Stomach (tissue), 8 donors: ENCODE measurements at regions not wholly inside any gene's neighbourhood (a gene's known extent, or its start where the extent isn't known, plus 50 kb on each side); places are given as distances from the start of the nearest gene placed in this dataset.
"Not testable (repeated sequence)": the region's sequence is repeated elsewhere in the genome, so short reads cannot be mapped to it uniquely, and the experiment has no call there.

Experiments used
- DNase-seq, 2 donors: peaks; one replicate each; pipeline versions ENCODE4 v3.0.0 to v3.0.0-alpha.2; 2013 to 2019
- H3K27ac ChIP-seq, 5 donors: fragments of 200-600 bp in 4 of 5; sonication (generic) in 4 of 5; one replicate each; pipeline ENCODE4 v1.5.1; 2013 to 2019; ENCODE audit warnings: mild to moderate bottlenecking in 1 of 5, moderate library complexity in 1 of 5
- H3K27me3 ChIP-seq, 3 donors: fragments of 200-600 bp; sonication (generic); one replicate each; pipeline ENCODE4 v1.5.1; 2017 to 2019; ENCODE audit warnings: mixed run types in 1 of 3
- H3K36me3 ChIP-seq, 4 donors: fragments of 200-600 bp; sonication (generic); 1 replicate in 3 of 4; 2 replicates in 1 of 4; pipeline ENCODE4 v1.5.1; 2016 to 2019
- H3K4me1 ChIP-seq, 4 donors: fragments of 200-600 bp; sonication (generic); one replicate each; pipeline ENCODE4 v1.5.1; 2016 to 2019
- H3K4me3 ChIP-seq, 4 donors: fragments of 200-600 bp; sonication (generic) in 3 of 4; one replicate each; pipeline ENCODE4 v1.5.1; 2016 to 2019; ENCODE audit warnings: mild to moderate bottlenecking in 1 of 4
- H3K9me3 ChIP-seq, 4 donors: fragments of 200-600 bp; sonication (generic); one replicate each; pipeline ENCODE4 v1.5.1; 2016 to 2019
- CTCF ChIP-seq, 7 experiments: fragments of 450-650 bp in 4 of 7; fragments of 200-600 bp in 3 of 7; sonication (generic) in 3 of 7; IDR thresholded peaks; one replicate each; pipeline ENCODE4 v1.5.1; 2016 to 2019; ENCODE audit warnings: antibody characterized with exemption in 7 of 7, control low read depth in 2 of 7, mild to moderate bottlenecking in 1 of 7
- EP300 ChIP-seq: sonication (generic); formaldehyde crosslinking; IDR thresholded peaks from one replicate; pipeline ENCODE4 v1.6.1; 2017; ENCODE audit warnings: antibody characterized with exemption
- POLR2A ChIP-seq, 4 donors: fragments of 450-650 bp; IDR thresholded peaks; one replicate each; pipeline ENCODE4 v1.6.1; 2016; ENCODE audit warnings: antibody characterized with exemption in 4 of 4, control low read depth in 2 of 4, mild to moderate bottlenecking in 1 of 4, moderate library complexity in 1 of 4
- POLR2AphosphoS5 ChIP-seq, 3 donors: sonication (generic); formaldehyde crosslinking; IDR thresholded peaks; one replicate each; pipeline ENCODE4 v1.6.1; 2016; ENCODE audit warnings: antibody characterized with exemption in 3 of 3
- WGBS, 5 donors: extraction: QIAGEN DNeasy Blood & Tissue Kit in 3 of 5; methylation state at CpG; one replicate each; pipeline versions ENCODE4 v1.1.5 to v1.1.7; 2013 to 2018; 5-methylcytosine and 5-hydroxymethylcytosine counted together
- intact Hi-C: fragments of 100-400 bp; cut with DNase I; formaldehyde crosslinking; loops from one replicate; pipeline ENCODE4 v1.15.1; 2023; ENCODE audit warnings: low total_unique reads
- donor health status: healthy with polysubstance abuse.
- donor health status: Bipolar disorder and iron deficiency.
- donor health status: healthy.

GRCh38 chr14:34381304-34381703 lies 80.7 kb downstream of the SPTSSA start:
- WGBS, 5 donors = 91 to 97% (median 95%) methylated on average over 2 of the region's 2 CpGs
- DNase-seq, intact Hi-C loops, H3K4me3 ChIP-seq, H3K27me3 ChIP-seq, H3K9me3 ChIP-seq, H3K4me1 ChIP-seq, H3K27ac ChIP-seq, H3K36me3 ChIP-seq: not testable (repeated sequence)

DNA sequence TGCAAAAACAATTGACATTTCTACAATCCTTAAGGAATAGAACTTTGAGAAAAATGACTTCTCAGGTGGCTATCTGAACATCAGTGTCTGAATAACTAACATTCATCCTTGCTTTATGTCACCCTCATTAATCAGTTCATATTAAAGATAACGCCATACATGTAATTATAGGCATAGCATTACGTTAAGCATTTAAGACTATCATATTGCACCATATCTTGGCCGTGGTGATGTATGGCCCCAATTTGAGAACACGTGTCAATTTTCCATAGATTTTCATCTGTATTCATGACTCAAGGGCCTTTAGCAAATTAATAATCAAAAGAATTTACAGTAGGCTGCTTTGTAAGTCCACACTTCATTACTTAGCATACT lies 81.6 kb downstream of the SPTSSA start:
- no peak overlapping the region for H3K4me3 ChIP-seq
- no peak for DNase-seq
- no peaks in the 10 kb centered on the region for H3K36me3 ChIP-seq
- WGBS, 5 donors = 83 to 90% (median 86%) methylated on average over 4 of the region's 4 CpGs
- TF ChIP-seq CTCF (IDR thresholded peaks at IDR 0.05) = no peak
- no peak for TF ChIP-seq POLR2AphosphoS5 (IDR thresholded peaks at IDR 0.05)
- TF ChIP-seq POLR2A (IDR thresholded peaks at IDR 0.05) = no peak
- TF ChIP-seq EP300 = no peak
- peak overlapping the region in 1 of 5 donors; percentile 58 for H3K27ac ChIP-seq
- intact Hi-C loops = no loop called here
- peaks cover 0 to 13% (median 9%) of the 10 kb centered on the region in 4 donors for H3K4me1 ChIP-seq
- no peaks in the 10 kb centered on the region for H3K27me3 ChIP-seq
- no peaks in the 10 kb centered on the region for H3K9me3 ChIP-seq

- H3K4me3 ChIP-seq = no peak overlapping the region
- no peaks in the 10 kb centered on the region for H3K9me3 ChIP-seq
- H3K36me3 ChIP-seq = no peaks in the 10 kb centered on the region
- H3K4me1 ChIP-seq = peaks cover 0 to 18% (median 9%) of the 10 kb centered on the region in 4 donors
- H3K27me3 ChIP-seq = no peaks in the 10 kb centered on the region
- 21 to 44% (median 30%) methylated on average over 4 of the region's 4 CpGs for WGBS, 5 donors
- TF ChIP-seq POLR2A (IDR thresholded peaks at IDR 0.05) (no peak), CTCF (IDR thresholded peaks at IDR 0.05) (no peak), EP300 (no peak), POLR2AphosphoS5 (IDR thresholded peaks at IDR 0.05) (no peak)
- intact Hi-C loops = no loop called here
- peak overlapping the region in 3 of 5 donors; percentile 48 to 58 (median 53) for H3K27ac ChIP-seq
- DNase-seq = no peak
These were observed 82.1 kb downstream of the SPTSSA start for GRCh38 chr14:34379816-34380470.

DNA sequence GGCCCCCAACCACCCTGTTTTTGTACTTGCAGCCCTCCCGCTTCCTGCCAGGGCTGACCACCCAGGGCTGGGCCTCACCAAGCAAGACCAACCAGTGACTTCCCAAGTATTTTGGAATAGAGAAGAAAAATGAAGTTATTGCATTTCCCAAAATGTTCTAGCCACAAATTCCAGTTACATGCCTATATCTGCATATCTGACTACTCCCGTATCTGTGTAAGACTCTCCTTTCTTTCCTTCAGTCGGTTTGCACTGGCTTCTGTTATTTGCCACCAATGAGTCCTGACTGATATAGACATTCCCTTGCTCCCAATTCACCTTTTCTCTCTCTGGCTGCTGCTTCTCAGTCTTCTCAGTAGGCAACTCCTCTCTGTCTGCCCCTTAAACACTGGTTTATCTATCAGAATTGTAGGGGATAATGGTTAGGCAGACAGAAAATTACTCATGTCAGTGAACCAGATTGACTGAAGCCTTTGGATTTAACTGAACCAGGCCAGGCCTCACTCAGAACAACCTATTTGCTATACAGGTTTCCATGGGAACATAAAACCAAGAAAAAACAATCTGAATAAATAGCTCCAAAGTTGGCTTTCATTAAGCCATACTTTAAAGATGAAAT lies 85.3 kb downstream of the SPTSSA start:
- intact Hi-C loops = no loop called here
- DNase-seq = no peak

More for the DNA sequence above, 85.3 kb downstream of the SPTSSA start:
- H3K4me3 ChIP-seq = no peak overlapping the region
- no peaks in the 10 kb centered on the region for H3K36me3 ChIP-seq
- no peak overlapping the region for H3K27ac ChIP-seq
- TF ChIP-seq POLR2A (IDR thresholded peaks at IDR 0.05) = no peak
- no peak for TF ChIP-seq EP300
- no peak for TF ChIP-seq POLR2AphosphoS5 (IDR thresholded peaks at IDR 0.05)
- no peak for TF ChIP-seq CTCF (IDR thresholded peaks at IDR 0.05)
- 84 to 96% (median 90%) methylated on average over 3 of the region's 3 CpGs for WGBS, 5 donors
- no peaks in the 10 kb centered on the region for H3K27me3 ChIP-seq
- no peaks in the 10 kb centered on the region for H3K9me3 ChIP-seq
- peaks cover 0 to 25% (median 12%) of the 10 kb centered on the region in 4 donors for H3K4me1 ChIP-seq
